ENCODE measurements at regions not wholly inside any gene's neighbourhood (a gene's known extent, or its start where the extent isn't known, plus 50 kb on each side); places are given as distances from the start of the nearest gene placed in this dataset.

- DNase-seq (ENCODE audit: low read depth, low spot score) (no peak), ATAC-seq (no peak), FAIRE-seq (no peak)
- SMC1A ChIA-PET (ENCODE audit: uncharacterized antibody, unreplicated experiment): no interaction called here
- Histone ChIP-seq H3K4me2 (ENCODE audit: control insufficient read depth, insufficient read depth) (no peak overlapping the region), H3K27me3 (replicated peaks in 1 of 2; ENCODE audit: control insufficient read depth in 2 of 2, insufficient read depth in 2 of 2, low read length in 1 of 2) (no peaks in the 10 kb centered on the region), H2AFZ (ENCODE audit: control insufficient read depth, low read depth, low read length) (no peak overlapping the region), H3K27ac (ENCODE audit: control insufficient read depth, insufficient read depth) (no peak overlapping the region), H3K9me3 (replicated peaks; ENCODE audit: control insufficient read depth, insufficient read depth, low read length) (no peaks in the 10 kb centered on the region), H3K9ac (ENCODE audit: control insufficient read depth, insufficient read depth, low read length) (no peak overlapping the region), H3K79me2 (ENCODE audit: control insufficient read depth, insufficient read depth, low read length) (no peaks in the 10 kb centered on the region), H3K4me1 (ENCODE audit: control insufficient read depth, insufficient read depth, low read length) (no peaks in the 10 kb centered on the region), H3K36me3 (ENCODE audit: control insufficient read depth in 2 of 2, insufficient read depth in 2 of 2, low read length in 1 of 2) (no peaks in the 10 kb centered on the region), H4K20me1 (ENCODE audit: control insufficient read depth, insufficient read depth) (no peaks in the 10 kb centered on the region), H3K4me3 (no peak overlapping the region)
- in situ Hi-C loops (cut with MboI): no loop called here
- TF ChIP-seq EGR1 (IDR thresholded peaks at IDR 0.05; ENCODE audit: borderline replicate concordance in 1 of 2, low read depth in 2 of 2, low read length in 2 of 2) (no peak), IKZF2 (IDR thresholded peaks at IDR 0.05) (no peak), RFX5 (IDR thresholded peaks at IDR 0.05; ENCODE audit: low read depth, low read length) (no peak), ZBTB4 (CRISPR knock-in tag; IDR thresholded peaks at IDR 0.05) (no peak), EP300 (IDR thresholded peaks at IDR 0.05; ENCODE audit: borderline replicate concordance in 1 of 2, control insufficient read depth in 1 of 2, low read depth in 2 of 2, low read length in 2 of 2) (no peak), MXI1 (IDR thresholded peaks at IDR 0.05; ENCODE audit: low read depth, low read length) (no peak)
- no TSS peak for BruUV-seq (replicated peaks)
- intact Hi-C loops (cut with micrococcal nuclease; ENCODE audit: unreplicated experiment): no loop called here
- POLR2A ChIA-PET: no interaction called here
- RAD21 ChIA-PET (ENCODE audit: unreplicated experiment): no interaction called here
- CTCF ChIA-PET: no interaction called here
Observed at GRCh38 chr11:97637701-97638100, 1247.9 kb downstream of the JRKL start.

Data from GM12878 (cell line).